HG02623 (cell line): ENCODE measurements at regions not wholly inside any gene's neighbourhood (a gene's known extent, or its start where the extent isn't known, plus 50 kb on each side); places are given as distances from the start of the nearest gene placed in this dataset.

Experiments
- ATAC-seq: cut with Tn5 transposase; IDR thresholded peaks from one replicate; pipeline ENCODE4 v1.9.1; 2021; ENCODE audit warnings: moderate library complexity; ENCODE audit not compliant: unreplicated experiment

DNA sequence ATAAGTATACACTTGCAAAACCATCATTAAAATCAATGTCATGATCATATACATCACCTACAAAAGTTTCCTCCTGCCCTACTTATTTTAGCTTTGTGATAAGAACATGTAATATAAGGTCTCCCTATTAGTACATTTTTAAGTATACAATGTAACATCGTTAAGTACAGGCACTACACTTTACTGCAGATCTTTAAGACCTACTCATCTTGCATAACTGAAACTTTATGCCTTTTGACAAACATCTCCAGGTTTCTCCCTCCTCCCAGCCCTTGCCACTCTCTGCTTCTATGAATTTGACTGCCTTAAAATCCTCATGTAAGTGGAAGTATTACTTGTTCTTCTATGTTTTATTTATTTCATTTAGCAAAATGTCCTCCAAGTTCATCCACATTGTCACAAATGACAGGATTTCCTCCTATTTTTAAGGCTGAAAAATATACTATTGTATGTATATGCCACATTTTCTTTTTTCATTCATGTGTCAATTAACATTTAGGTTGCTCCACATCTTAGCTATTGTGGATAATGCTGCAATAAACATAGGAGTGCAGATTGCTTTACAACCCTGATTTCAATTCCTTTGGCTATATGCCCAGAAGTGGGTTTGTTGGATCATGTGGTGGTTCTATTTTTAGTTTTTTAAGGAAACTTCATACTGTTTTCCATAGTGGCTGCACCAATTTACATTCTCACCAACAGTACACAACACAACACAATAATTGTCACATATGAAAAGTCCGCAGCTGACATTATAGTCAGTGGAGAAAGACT is 471.1 kb upstream of the ANO3 start:
- no peak for ATAC-seq

DNA sequence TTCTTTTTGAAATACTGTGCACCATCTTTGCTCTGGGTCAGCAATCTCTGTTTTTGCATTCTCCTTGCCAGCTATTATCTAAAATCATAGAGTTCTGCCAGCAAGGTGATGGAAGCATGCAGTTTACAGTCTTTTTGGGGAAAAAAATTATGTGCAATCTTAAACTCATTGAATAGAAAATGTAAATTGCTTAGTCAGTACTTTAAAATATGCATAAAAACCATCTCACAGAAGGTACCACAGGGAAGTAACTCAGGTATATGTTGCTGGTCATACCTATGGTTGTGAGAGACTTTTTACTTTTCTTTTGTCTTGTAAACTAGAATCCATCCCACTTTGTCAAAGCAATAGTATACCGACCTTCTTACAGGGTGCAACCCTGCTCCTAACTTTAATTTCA is 469.8 kb upstream of the ANO3 start:
- ATAC-seq: no peak

DNA sequence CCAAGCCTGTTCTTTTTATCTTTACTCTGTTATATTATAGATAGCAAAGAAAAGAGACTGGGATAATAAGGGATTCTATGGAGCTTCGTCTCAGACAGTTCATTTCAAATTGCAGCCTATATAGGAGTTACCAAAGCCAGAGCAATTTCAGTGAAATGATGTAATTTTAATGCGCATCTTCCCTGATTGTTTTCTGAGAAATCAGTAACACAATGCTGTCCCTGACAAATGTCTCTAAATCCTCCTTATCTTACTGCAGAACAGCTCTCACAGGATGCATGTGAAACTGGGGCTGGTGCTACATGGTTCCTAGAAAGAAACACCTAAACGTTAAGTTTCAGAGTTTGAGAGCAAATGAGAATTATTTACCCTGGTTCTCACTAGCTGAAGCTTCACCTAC is 467.9 kb upstream of the ANO3 start:
- ATAC-seq: no peak

DNA sequence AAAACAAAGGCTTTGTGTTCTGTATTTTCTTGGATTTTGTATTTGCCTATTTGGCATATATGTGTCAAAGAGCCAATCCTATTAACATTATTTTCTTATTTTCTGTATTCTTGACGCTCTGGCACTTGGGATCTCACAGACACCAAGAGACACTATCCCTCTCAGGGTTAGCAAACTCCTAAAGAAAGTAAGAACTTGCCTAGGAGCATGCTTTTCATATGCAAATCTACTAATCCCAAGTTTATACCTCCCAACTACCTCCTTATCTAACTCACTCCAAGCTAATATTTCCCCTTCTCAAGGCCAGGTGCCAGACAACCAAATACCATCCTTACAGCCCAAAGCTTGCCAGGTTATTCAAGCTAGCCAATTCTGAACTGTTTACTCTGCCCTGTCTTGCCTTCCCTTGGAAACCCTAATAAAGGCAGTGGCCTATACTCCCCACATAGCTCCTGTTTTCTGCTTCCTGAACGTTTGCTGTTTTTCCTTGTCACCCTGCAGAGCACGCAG is 455.4 kb upstream of the ANO3 start:
- ATAC-seq: no peak

DNA sequence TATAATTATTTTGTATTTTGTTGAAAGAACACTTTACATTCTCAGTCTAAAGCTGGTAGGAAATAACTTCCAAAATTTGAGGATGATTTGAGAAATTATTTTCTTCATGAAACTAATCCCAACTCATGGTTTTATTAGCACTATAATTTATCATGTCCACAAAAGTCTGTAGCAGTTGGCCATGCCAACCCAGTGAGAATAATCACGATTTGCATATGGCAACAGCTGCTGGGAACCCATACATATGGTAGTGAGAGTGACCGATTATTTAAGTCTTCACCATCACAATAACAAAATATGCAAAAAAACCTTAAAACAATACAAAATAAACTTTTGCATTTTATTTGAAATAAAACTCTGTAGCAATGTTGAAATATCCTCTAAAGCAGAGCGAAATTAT is 445.9 kb upstream of the ANO3 start:
- ATAC-seq: no peak

DNA sequence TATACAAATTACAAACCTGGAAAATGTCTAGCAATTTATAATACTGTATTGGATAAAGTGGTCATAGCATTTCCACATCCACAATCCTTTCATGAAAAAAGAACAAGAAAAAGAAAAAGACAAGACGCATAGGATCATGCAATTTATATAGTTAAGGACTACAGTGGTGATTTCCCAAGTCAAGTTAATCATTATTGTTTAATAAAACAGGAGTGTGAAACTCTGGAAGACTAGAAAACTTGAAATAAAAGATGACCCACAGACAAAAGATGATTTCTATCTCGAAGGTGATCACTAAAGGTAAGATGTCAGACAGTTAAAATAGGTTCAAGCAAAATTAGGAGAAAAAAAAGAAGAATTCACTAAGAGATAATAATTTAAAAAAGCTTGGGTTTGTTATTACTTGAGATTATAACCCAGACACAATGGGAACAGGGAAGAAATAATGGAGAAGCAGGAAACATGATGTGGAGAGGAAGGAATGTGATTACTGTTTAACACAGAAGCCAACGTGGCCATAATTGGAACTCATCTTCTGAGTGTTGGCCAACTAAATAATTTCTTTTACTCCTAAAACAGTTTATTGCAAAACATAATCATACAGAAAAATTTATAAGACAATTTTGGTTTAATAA is 441.2 kb upstream of the ANO3 start:
- no peak for ATAC-seq

DNA sequence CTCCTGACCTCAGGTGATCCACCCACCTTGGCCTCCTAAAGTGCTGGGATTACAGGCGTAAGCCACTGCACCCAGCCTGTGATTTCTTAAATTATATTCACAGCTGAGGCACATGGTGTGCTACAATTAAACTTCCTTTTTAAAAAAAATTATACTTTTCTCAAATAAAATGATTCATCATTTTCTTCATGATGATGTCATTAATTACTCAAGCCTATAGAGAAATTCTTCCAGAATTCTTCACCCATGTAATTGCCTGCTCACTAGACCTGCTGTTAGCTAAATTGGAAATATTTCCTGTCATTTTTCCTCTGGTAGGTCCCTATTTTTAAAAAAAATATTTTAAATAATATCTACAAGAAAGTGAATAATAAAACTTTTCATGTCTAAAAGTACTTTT is 440.0 kb upstream of the ANO3 start:
- no peak for ATAC-seq

DNA sequence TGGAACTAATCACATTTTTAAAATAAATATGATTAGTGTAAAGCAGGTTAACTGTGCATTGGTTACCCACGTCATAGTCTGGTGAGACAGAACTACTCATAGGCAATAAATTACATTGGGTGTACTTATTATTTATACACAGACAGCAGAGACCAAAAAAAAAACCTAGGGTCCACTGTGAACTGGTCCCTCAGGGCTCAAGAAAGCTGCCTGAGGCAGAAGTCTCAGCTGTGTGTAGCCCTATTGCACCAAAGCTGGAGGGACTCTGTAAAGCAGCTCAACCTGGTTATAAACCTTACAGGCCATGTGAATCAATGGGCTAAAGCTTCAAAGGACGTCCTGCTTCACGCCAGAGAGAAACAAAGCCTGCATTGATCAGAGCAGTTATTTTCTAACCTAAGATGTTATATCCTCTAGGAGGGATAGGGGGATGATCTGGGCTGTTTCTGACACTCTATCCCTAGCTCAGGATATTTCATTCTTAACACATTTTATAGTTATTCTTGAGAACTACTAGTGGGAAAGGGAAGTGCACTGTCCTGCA is 432.2 kb upstream of the ANO3 start:
- no peak for ATAC-seq

DNA sequence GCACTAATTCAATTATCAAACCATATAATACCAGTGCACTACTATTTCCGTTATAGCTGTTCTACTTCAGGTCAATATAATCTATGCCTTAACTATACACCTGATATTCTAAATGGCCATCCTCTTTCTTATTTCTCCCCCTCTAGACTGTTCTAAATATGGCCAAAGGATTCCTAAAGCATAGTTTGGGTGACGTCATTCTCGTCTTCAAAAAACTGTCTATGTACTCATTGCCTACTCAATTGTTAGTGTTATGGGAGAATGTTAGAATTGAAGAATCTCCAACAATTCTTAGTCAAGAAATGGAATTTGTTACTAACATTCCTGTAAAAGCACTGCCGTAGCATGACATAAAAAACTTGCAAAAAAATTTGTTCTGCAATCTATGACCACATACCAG is 431.1 kb upstream of the ANO3 start:
- no peak for ATAC-seq

DNA sequence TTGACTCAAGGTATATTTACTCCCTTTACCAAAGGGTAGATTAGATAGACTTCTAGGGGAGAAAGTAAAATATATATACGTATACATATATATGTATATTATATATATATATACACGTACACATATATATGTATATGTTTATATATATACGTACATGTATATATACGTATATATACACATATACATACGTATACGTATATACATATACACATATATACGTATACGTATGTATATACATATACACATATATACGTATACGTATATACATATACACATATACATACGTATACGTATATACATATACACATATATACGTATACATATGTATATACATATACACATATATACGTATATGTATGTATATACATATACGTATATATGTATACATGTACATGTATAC is 430.5 kb upstream of the ANO3 start:
- no peak for ATAC-seq

DNA sequence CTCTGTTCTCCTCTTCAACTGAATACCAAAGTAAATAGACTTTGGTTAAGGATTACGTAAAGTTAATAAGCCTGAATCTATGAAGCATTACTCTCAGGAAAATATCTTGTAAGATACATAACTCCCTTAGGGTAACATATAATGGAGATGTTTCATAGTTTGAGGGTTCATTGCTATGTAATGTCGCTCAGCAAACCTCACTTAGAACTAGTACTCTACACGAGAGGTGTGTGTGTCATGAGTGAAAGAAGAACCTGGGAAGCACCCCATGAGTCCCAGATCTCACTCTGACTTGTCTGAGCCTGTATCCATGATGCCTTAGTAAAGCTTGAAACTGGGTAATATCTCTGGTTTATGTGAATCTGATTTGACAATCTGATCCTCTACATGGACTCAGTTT is 429.5 kb upstream of the ANO3 start:
- ATAC-seq: no peak

DNA sequence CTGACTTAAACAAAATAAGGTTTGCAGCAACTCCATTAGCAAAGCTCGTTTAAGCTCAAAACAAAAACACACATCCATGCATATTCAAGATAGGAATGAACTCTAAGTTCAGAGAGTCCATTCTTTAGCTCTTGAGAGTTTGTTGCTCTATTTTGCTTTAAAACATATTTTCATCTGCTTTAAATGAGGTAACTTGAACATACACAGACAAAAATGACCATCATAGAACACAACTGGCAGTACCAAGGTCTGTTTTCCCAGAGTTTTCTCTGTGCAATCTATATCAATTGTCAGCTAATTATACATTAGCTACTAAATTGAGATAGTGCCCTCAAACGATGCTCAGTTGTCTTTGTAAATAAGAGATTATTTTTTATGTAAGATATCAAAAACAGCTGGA is 423.2 kb upstream of the ANO3 start:
- no peak for ATAC-seq

DNA sequence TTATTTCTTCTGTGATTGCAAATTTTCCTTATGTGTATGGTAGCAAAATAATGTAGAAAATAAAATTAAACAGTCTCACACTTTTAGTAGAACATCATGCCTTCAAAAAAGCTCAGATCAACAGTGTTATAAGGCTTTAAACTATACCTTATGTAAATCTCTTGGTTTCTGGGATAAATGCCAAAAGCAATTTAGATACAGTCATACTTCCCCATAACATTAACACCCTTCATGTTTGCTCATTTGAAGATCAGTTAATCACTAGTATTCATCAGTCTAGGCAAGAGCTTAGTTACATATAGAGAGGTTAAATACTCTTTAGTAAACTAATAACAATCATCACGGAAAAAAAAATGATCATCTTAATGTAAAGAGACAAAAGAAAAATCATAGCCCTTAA is 421.8 kb upstream of the ANO3 start:
- no peak for ATAC-seq

DNA sequence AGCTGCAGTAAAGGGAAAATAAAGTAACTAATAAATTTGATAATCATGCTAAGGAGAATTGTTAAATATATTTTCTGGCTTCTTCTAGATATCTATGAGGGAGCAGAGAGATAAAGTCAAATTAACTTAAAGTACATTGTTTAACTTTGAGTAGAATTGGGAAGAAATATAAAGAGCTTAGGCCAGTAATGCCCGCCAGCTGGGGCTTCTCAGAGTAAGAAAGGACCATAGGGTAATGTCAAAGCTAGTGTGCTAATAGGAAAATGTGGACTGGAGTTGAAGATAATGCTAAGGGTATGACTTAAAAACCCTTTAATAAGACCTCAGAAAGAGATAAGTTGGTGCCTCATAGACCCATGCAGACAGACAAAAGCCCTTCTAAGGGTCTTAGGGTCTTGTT is 411.6 kb upstream of the ANO3 start:
- ATAC-seq: no peak

DNA sequence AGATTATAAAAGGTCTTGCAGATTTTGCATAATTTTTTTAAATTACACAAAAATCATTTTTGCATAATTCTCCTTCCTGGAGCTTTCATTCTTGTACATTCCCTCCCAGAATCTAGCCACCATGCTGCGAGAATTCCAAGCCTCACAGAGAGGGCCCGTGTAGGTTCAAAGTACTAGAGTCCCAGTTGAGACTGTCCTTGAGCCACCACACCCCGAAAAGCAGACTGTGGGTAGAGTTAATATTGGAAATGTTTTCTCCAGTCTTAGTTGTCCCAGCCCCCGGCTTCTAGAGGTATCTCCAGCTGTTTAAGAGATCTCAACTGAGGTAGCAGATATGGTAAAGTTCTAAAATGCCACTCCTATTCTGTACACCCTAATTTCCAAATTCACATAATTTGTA is 407.3 kb upstream of the ANO3 start:
- ATAC-seq: no peak

DNA sequence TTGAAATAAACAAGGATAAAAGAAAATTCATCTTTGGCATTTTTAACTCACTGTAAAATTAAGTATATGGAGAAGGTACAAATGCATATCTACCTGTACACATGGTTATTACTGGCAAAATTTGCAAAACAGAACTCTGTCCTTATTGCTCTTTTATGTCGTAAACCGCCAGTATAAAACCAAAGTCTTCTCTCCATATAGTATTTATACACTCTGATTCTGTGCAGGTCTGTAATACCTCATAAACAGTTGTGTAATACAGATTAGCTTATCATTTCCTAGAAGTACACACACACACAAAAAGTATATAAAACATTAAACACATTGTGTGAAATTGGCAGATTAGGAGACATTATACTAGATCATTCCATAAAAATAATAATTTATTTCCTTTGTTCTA is 406.6 kb upstream of the ANO3 start:
- no peak for ATAC-seq

DNA sequence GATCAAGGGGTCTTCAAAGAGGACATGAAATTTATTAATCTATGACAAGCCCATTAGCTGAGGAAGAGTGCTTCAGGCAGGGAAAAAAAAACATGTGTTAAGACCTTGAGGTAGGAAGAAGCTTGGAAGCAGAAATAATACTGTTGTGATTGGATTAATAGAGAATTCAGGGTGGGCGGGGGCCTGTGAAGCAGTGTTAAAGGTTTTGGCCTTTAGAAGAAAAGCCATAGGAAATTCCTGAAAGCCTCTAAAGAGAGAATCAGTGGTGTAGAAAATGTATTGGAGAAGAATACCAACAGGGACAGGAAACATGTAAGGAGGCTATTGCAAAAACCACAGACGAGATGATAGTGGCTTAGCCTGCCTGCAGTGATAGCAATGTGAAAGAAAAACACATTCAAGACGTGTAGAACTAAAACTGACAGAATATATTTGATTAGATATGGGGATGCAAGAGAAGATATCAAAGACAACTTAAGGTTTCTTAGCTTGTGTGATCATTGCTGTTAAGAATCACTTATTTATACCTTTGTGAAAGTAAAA is 404.4 kb upstream of the ANO3 start:
- ATAC-seq: no peak

DNA sequence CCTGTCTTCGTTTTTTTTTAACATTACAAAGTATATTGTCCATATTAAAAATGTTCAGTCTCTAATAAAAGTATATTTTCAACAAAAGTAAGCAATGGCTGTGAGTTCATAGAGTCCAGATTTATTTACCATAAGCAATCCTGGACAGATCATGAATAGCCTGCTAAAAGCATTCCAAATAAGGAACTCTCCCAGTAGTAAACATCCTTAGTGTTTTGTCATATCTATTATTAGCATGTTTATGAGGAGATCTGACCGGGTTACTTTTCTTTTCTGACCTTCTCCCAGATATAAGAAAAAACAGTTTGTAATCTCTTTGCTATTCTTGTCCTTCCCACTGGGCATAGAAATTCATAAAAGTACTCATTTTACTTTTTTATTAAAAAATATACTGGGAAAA is 403.9 kb upstream of the ANO3 start:
- ATAC-seq: no peak

DNA sequence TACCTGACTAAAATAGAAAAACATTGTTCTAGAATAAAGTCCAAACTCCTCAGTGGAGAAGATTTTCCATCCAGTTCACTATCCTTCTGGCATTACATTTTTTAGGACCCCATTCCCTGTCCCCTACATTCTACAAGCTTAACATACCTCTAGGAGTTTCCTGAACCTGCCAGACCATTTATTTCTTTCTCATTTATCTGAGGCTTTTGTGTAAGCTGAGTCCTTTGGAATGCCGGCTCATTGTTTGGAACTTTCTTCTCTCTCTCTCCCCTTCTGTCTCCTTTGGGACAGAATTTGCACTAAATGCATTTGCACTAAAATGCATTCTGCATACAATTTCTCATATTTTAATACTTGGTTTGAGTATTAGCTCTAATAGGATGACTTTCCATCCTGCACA is 393.0 kb upstream of the ANO3 start:
- no peak for ATAC-seq

DNA sequence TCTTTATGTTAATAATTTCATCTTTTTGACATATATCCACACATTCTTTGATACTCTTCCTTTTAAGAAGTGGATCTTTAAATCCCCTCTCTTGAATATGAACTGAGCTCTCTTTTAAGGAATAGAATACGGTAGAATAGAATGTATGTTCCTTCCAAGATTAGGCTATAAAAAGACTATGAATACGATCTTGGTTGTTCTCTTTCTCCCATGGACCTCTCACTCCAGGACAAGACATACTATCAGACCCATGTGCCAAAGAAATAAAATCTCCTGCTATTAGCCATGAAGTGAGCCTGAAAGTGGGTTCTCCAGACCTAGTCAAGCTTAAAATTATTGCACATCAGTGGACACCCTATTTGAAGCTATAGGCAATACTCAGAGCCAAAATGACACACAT is 392.2 kb upstream of the ANO3 start:
- no peak for ATAC-seq

DNA sequence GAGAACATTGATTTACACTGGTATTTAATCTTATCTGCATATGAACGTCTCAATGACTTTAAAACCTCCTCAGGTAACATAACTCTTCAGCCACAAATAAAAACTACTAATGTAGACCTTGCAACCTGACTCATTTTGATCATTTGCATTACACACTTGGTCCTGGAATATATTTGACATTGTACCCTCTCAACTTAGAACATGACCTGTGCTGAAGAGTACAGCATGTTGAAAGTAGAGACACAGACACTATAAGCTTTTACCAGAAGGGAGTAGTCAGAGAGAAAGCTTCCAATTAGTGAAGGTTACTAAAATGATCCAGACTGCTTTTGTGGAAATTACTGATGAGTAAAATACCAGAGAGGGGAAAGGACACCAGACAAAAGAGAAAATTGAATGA is 390.6 kb upstream of the ANO3 start:
- no peak for ATAC-seq

DNA sequence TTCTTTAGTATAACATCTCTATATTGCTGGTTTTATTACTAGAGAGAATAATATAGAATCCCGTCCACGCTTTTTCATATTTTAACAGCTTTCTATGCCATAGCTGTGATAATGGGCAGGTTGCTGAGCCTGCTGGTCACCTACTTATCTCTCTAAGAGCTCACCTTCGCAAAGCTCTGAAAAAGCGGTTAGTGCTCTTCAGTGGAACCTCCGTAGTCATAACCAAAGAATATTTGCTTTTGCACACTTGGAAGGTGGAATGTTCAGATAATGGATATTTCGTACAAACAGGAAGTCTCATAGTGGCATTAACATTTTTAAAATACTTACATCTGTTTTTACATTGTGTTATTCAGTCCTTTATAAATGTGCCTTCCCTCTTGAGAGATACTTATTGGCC is 388.9 kb upstream of the ANO3 start:
- no peak for ATAC-seq
